ENCODE measurements at regions not wholly inside any gene's neighbourhood (a gene's known extent, or its start where the extent isn't known, plus 50 kb on each side); places are given as distances from the start of the nearest gene placed in this dataset.
"Not testable (repeated sequence)": the region's sequence is repeated elsewhere in the genome, so short reads cannot be mapped to it uniquely, and the experiment has no call there.

GRCh38 chr14:97143456-97143855 lies 346.3 kb downstream of the VRK1 start:
- DNase-seq (ENCODE audit: low spot score) = no peak

GRCh38 chr14:97148021-97148420 lies 350.8 kb downstream of the VRK1 start:
- DNase-seq (ENCODE audit: low spot score) = not testable (repeated sequence)

GRCh38 chr14:97149775-97150174 lies 352.6 kb downstream of the VRK1 start:
- no peak for DNase-seq (ENCODE audit: low spot score)

GRCh38 chr14:97153527-97153926 lies 356.3 kb downstream of the VRK1 start:
- no peak for DNase-seq (ENCODE audit: low spot score)

GRCh38 chr14:97155320-97155719 lies 358.1 kb downstream of the VRK1 start:
- no peak for DNase-seq (ENCODE audit: low spot score)

GRCh38 chr14:97155814-97156213 lies 358.6 kb downstream of the VRK1 start:
- DNase-seq (ENCODE audit: low spot score) = no peak

GRCh38 chr14:97156705-97157104 lies 359.5 kb downstream of the VRK1 start:
- DNase-seq (ENCODE audit: low spot score) = no peak

- DNase-seq (ENCODE audit: low spot score) = no peak
These were observed 360.9 kb downstream of the VRK1 start for GRCh38 chr14:97158102-97158501.

- no peak for DNase-seq (ENCODE audit: low spot score)
These were observed 361.9 kb downstream of the VRK1 start for GRCh38 chr14:97159124-97159523.

- DNase-seq (ENCODE audit: low spot score) = no peak
These were observed 365.4 kb downstream of the VRK1 start for GRCh38 chr14:97162621-97163020.

- DNase-seq (ENCODE audit: low spot score) = no peak
These were observed 366.8 kb downstream of the VRK1 start for GRCh38 chr14:97164021-97164420.

GRCh38 chr14:97166497-97166896 lies 369.3 kb downstream of the VRK1 start:
- no peak for DNase-seq (ENCODE audit: low spot score)

- not testable (repeated sequence) for DNase-seq (ENCODE audit: low spot score)
These were observed 370.4 kb downstream of the VRK1 start for GRCh38 chr14:97167577-97167976.

GRCh38 chr14:97172644-97173043 lies 375.5 kb downstream of the VRK1 start:
- DNase-seq (ENCODE audit: low spot score) = no peak

GRCh38 chr14:97177016-97177415 lies 379.8 kb downstream of the VRK1 start:
- DNase-seq (ENCODE audit: low spot score) = no peak

GRCh38 chr14:97177635-97178034 lies 380.5 kb downstream of the VRK1 start:
- no peak for DNase-seq (ENCODE audit: low spot score)

- no peak for DNase-seq (ENCODE audit: low spot score)
These were observed 381.6 kb downstream of the VRK1 start for GRCh38 chr14:97178781-97179180.

- DNase-seq (ENCODE audit: low spot score) = no peak
These were observed 382.4 kb downstream of the VRK1 start for GRCh38 chr14:97179573-97179972.

- no peak for DNase-seq (ENCODE audit: low spot score)
These were observed 383.4 kb downstream of the VRK1 start for GRCh38 chr14:97180304-97181200.

- DNase-seq (ENCODE audit: low spot score) = no peak
These were observed 388.0 kb downstream of the VRK1 start for GRCh38 chr14:97185186-97185585.

- DNase-seq (ENCODE audit: low spot score) = no peak
These were observed 390.7 kb downstream of the VRK1 start for GRCh38 chr14:97187916-97188315.

GRCh38 chr14:97196336-97196735 lies 399.2 kb downstream of the VRK1 start:
- no peak for DNase-seq (ENCODE audit: low spot score)

- no peak for DNase-seq (ENCODE audit: low spot score)
These were observed 401.6 kb downstream of the VRK1 start for GRCh38 chr14:97198813-97199212.

- no peak for DNase-seq (ENCODE audit: low spot score)
These were observed 403.1 kb downstream of the VRK1 start for GRCh38 chr14:97200245-97200644.

Measured in ureter (tissue), 1 donor.